NCI-H510A treated with DMSO at 0.1 percent for 48 hours (cell line): ENCODE measurements at regions not wholly inside any gene's neighbourhood (a gene's known extent, or its start where the extent isn't known, plus 50 kb on each side); places are given as distances from the start of the nearest gene placed in this dataset.
A peak's percentile ranks its signal among the peaks of the same experiment; 100 is the strongest.

ENCODE experiments used
- DNase-seq: peaks from one replicate; lab custom pipeline; 2025; lab: John Stamatoyannopoulos, UW

DNA sequence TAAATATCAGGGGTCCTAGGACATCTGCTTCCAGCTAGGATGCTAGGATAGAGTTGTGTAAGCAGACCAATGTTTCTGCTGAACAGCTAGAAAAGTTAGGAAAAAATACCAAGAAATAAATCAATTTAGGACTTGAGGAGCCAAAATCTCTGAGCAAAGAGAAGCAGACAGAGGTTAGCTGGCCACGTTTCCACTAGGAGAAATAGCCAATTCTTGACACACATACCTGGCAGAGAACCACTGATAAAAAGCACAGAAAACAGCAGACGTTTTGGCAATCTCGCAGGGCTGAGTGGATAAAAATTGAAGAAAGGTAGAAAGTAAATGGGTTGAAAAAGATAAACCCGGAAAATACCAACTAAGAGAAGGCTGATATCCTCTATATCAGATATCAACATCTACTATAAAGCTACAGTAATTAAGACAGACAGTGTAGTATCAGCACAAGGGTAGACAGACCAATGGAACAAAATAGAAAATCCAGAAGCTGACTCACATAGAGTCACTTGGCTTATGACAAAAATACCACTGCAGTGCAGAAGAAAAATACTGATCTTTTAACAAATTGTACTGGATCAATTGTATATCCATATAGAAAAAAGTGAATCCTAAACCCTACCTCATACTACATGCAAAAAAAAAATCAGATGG, 306.1 kb upstream of the KLHL29 start:
- DNase-seq = no peak

DNA sequence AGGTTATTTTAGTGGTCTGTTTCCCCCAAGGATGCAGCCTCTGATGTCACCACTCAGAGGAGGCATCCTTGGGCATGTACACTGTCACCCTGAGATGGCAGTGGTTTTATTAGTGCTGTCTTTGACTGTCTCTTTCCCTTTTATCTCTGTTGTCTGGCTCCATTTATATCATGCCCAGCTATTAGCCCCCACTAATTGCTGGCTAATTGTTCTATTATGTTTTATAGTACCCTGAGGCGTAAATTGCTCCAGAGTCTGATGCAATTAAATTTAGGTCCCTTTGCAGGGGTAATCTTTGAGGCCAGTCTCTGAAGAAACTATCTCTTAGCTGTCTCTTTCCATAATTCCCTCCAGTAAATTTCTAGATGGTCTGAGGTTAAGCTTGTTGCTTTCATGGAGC, 301.0 kb upstream of the KLHL29 start:
- DNase-seq = no peak

DNA sequence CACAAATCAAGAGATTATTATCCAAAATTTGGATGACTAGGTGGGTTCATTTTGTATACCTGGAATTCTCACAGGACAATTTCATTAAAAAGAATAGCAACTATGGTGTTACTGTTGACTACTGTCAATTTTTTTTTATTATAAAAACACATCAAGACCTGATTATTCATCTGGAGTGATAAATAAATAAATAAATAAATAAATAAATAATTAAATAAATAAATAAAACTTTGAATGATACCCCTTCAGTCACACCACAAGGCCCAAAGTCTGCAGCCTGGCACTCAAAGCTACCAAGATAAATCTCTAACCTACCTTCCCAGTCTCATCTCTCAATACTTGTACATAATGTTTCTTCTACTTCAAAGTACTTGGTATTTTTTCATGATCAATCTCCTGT, 294.0 kb upstream of the KLHL29 start:
- DNase-seq = no peak

DNA sequence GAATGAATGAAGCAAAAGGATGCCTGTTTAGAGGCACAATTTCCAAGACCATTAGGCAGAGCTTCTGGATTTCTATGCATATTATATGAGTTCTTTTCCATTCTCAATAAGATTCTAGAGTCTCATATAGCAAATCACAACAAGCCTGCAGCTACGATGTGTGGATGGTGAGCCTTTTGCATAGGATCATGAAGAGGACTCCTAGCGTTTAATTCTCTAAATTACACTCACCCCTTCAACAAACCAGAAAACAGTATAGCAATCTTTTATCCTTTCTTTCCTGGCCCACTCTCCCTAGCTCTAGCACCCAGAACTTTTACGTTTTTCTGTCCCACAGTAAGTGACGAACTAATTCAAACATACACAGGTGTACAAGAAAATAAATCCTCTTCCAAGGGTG, 293.1 kb upstream of the KLHL29 start:
- no peak for DNase-seq

DNA sequence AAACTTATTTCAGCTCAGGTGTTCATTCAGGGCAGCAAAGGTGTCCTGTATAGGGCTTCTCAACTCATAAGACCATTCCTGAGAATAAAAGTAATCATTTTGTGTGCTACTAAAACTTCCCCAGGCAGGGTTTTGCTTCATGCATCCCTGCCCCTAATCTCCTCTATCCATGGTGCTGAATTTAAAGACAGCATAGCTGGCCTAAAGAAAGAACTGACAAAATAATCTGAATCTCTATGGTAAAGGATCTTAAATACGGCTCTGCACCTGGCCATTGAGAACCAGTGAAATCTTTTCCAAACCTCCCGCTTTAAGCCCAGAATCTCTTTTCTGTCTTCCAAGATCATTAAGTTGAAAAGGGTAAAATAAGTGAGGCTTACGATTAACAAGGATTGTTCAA, 292.1 kb upstream of the KLHL29 start:
- DNase-seq = no peak

DNA sequence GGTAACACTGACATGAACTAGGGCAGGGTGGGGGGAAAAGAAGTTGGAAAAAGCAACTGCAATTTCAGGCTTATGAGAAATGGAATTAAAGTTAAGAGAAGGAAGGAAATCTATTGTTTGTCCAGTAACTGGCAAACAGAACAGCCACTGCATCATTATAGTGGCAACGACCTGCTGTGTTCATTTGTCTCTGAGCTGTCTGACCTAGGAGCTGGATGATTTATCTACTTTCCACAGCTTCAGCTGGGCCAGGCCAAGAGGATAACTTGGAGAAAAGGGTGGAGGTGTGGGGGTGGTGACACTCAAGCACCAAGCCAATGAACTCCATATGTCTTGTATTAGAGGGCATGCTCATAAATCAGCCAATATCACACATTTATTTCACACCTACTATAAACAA, 291.5 kb upstream of the KLHL29 start:
- DNase-seq = peak; percentile 49

DNA sequence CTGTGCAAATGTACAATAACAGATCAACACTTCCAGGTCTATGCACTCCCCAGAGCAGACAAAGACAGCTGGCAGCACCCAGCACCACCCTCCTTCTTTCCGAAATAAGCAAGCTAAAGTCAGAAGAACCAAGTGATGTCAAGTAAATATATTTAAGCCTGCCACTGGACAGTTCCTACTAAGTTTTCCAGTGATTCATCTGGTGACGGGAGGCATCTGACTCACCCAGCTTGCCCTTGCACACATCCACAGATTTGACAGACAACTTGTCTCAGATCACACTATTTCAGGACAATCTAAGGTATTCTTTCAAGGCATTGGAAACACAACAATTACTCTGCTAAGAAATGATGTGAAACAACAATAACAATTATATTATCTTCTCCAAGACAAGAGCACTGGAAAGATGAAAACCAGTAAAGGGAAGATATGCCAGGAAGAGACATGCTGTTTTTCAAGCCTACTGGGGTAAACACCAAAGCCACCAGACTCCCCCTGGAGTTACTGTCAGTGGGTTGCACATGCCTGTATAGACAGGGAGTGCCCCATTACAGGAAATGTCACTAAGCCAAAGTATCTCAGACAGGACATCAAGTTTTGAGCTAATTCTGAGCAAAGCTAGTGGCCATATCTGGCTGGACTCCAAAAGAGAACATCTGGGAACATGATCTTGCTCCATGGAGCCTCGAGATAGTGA, 287.9 kb upstream of the KLHL29 start:
- no peak for DNase-seq

DNA sequence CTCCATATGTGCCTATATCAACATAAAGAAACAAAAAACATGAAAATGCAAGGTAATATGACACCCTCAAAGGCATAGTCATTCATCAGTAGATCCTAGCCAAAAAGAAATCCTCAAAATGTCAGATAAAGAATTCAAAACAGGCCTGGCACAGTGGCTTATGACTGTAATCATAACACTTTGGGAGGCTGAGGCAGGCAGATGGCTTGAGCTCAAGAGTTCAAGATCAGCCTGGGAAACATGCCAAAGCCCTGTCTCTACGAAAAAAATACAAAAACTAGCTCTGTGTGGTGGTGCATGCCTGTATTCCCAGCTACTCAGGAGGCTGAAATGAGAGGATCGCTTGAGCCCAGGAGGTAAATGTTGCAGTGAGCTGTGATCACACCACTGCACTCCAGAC, 284.6 kb upstream of the KLHL29 start:
- DNase-seq = no peak

DNA sequence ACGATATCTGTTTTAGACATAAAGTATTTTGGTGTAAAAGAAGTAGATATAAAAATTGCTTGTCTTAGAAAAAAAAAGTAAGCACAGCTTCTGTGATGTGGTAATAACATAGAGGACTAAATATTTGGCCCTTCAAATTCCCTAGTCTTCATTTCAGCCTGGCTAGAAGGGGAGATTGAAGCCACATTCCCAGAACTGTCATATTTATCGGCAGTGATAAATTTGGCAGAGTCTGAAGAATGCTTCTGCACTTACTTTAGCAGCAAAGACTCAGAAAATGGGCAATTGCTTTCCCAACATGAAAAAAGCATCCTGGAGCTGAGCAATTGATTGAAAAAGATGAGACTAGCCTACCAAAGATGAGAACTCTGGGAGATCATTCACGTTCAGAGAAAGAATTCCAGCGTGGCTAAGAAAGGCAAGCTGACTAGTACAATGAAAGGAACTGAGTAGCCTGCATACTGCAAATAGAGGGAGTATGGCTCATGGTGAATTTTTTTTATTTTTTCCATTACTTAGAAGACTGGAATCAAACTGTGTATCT, 278.7 kb upstream of the KLHL29 start:
- DNase-seq = no peak

DNA sequence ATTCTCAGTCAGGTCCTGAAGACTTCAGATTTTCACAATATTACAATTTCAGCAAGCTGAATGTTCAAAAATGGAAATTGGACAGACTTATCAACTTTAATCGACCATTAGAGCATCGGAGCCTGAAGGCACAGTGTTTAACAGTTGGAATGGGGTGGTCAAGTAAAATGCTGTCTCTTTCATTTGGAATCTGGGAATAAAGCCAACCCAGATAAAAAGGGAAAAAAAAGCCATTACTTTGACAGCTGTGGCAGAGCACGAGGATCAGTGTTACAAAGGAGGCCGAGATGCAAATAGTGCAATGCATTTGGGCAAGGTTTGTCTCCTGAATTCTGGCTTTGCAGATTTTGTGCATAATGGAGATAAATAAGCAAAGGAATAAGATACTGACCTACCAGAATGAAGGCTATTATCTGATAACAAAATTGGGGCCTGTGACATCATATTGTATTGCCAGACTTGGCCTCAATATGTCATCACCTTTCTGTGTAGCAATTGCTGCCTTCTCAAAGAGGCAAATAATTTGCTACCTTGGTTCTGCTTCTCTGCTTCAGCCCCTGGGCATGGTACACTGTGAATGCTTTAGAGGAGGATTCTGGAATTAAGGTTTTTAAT, 277.5 kb upstream of the KLHL29 start:
- DNase-seq = no peak

DNA sequence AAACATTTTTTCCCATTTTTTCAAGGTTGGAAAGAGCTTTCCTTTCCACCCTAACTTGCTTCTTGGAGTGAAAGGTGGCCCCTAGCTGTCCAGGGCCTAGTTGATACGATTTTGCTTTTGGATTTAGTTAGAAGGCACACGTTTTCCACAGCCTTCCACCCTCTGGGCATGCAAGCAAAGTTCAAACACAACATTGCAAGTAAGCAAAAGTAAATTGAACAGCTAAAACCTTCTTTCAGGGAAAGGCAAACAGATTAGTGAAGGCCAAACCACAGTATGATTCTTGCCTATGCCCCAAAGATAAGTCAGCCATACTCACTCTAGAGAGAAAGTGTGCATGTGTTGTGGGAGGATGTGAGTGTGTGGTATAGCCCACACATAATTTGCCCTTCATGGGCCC, 273.7 kb upstream of the KLHL29 start:
- no peak for DNase-seq

DNA sequence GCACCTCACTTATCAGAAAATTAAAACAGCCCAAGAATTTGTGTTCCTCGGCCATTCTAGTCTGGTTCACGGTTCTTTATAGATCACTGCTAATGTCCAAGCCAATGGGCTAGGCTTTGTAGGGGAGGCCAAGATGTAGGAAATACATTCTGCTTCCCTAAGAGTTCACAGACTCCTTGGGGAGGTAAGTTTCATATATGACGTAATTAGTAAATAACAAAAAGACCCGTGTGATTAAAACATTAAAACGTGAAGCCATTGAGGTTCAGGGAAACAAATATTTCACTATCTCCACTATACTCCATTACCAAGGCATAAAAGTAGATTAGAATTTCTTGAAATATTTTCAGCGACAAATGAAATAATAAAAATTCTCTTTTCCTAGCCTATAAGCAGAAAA, 272.5 kb upstream of the KLHL29 start:
- DNase-seq = no peak

DNA sequence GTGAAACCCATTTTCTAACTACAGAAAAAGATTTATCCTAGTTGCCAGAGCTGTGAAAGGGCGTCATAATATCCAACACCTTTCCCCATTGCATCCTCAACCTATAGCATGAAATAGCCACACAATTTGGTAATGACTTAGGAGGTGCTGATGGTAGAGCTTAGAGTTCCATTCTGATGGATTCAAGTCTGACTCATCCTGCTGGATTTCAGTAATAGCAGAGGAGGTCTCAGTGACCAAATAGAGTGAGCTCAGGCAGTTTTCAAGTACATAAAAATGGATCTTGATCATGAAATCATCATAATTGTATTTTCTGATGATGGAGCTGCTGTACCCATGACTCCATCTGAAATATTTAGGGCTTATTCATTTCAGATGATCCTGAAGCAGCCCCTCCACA, 270.7 kb upstream of the KLHL29 start:
- DNase-seq = no peak

DNA sequence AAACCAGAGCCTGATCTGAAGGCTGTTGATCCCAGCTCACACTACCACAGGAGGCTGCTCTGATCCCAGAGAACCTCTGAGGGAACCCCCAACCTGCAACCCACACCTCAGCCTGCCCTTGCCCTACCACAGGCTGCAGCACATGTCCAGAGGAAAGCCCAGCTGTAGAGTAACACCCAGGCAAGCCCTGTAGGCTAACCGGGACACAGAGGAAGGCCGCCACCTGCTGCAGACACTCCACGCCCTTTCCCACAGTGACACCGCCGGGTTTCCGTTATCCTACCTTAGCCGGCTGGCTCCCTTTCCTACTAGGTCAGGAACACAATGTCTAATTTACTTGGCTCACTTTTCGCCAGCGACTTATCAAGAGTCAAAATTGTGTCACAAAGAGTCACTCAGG, 266.7 kb upstream of the KLHL29 start:
- DNase-seq = no peak

DNA sequence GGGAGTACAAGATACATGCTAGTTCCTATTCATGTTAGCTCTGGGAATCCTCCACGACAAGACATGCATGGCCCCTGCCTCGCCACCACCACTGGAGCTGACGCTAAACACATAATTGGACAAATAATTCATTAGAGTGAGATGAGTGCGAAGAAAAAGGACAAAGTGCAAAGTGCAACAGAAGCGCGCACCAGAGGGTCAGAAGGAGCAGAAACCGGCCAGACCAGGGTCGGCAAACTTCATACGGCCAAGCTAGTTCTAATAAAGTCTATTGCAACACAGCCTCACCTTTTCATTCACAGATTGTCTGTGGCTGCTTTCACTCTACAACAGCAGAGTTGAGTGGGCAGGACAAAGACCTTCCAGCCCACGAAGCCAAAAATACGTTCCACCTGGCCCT, 266.1 kb upstream of the KLHL29 start:
- no peak for DNase-seq

DNA sequence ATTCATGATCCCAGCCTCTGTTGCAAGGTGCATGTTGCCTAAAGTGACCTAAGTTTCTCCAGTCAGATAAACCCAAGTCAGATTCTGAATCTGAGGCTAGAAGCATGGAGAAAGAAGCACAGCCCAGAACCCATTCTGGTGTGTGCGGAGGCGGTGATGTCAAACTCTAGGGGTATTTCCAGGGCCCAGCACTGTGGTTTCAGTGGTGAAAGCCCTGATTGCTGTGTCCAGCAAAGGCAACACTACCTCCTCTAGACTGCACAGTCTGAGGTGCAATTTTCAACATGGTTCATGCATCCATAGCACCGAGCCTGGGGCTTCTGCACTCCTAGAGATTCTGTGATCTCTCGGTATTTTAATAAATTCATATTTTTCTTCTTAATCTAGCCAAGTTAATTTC, 264.8 kb upstream of the KLHL29 start:
- DNase-seq = no peak

DNA sequence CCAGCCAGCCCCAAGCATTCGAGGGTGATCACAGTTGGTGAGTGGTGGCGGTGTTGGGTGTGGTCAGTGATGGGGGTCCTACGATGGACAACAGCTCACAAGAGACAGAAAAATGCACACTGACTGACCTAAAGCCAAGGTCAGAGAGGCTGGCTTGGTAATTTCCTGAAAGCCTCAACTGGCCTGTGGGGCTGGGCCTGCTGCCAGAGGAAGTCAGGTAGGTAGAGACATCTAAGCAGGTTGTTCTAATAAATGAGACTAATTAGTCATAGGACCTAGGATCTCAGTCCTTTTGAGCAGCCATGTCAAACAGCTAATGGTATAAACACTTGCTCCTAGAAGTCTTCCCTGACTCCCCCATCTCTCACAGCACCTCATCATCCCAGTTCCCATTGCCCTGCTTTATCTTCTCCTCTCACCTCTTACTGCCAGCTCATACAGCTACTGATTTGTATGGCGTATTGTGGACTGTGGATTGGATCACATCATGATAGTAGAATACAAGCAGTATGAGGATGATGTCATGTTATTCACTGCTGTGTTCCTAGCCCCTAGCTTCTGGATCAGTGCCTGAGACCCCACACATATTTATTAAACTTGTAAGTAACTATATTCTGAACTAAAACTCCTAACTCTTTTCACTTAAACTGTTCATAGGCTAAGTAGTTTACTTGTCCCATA, 262.9 kb upstream of the KLHL29 start:
- DNase-seq = no peak

DNA sequence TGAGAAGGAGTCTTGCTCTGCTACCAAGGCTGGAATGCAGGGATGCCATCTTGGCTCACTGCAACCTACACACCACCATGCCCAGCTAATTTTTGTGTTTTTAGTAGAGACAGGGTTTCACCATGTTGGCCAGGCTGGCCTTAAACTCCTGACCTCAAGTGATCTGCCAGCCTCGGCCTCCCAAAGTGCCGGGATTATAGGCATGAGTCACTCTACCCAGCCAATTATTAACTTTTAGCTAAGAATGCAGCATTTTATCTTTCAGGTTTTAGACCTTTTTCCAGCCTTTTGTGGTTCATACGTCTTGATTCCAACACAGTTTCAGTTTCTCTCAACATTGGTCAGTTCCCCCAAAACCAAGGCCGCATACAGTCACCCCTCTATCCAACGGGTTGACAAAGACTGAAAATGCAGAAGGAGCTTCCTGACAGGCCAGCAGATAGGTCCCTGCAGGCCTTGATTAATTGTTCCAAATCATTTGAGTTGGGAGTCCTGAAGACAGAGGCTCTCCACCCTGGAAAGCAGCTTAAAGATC, 262.2 kb upstream of the KLHL29 start:
- DNase-seq = no peak

DNA sequence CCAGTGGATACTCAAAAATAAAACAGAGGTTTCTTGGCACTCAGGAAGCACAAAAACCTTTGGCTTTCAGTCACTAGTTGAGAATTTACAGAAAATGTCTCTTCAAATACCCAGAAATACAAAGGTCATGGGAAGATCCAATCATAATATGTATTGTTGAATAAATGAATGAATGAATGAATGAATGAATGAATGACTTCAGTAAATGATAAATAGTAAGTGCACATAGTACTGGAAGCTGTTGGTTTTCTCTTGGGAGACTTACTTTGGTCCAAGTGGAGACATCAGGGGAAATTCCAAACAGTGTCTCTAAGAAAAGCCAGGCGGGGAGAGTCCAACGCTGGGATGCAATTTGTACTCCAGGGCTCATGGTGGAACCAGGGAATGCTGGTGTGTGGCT, 261.3 kb upstream of the KLHL29 start:
- DNase-seq = no peak

DNA sequence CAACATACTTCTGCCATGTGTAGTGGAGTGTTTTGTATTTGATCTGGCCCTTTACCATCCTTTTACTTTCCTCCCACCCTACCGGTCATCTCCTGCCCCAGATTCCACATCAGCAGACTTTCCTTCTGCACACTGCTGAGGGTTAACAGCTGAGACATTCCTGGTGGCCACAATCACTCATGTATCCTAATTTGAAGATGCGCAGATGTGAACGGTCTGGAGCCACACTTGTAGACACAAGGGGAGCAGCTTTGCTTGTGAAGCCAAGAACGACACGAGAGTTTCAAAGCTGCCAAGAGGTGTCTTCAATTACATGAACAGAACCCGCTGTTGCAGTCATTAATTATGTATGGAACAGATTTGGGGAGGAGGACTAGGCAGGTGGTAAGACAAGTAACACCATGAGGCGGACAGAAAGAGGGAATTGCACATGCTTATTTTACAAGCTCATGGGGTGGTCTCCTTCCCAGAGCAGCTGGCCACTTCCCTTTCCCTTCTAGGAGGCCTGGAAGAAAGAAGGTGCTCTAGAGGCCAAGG, 260.7 kb upstream of the KLHL29 start:
- DNase-seq = no peak

DNA sequence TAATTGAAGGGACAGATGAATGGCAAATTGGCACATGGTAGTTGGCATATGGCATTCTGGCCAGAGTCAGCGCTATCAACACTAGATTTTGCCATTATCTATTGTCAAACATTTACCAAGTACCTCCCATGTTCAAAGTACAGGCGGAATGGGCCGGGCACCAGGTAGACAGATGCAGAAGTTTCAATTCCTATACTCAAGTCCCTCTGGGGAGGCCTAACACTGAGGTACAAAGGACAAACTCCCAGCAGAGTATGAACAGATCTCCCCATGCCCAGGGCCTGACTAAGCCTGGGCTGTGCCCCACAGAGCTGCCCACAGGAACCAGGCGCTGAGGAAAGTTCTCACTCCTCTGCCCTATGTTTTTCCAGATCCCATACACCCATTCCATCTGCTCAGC, 257.5 kb upstream of the KLHL29 start:
- no peak for DNase-seq

DNA sequence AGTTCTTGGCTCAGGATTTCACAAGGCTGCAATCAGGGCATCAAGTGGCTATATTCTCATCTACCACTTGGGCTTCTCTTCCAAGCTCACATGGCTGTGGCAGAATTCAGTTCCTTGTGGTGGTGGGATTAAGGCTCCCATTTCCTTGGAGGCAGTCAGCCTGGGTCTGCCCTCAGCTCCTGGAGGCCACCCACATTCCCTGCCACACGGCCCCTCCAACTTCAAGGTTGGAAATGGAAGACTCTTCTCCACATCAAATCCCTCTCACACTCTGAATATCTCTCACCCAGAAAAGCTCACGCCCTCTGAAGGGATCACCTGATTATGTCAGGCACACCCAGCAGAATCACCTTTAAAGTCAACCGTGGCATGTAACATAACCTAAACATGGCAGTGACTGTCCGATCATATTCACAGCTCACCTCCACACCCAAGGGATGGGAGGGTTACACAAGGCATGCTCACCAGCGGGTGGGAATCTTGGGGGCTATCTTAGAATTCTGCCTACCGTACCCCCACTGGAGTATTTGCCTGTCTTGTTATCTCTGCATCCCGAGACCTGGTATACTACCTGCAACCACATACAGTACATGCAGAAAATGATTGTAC, 256.2 kb upstream of the KLHL29 start:
- no peak for DNase-seq
